Tibial nerve (tissue), 3 donors: ENCODE measurements at regions not wholly inside any gene's neighbourhood (a gene's known extent, or its start where the extent isn't known, plus 50 kb on each side); places are given as distances from the start of the nearest gene placed in this dataset.

Source experiments
- POLR2A ChIP-seq, 2 donors: fragments of 450-650 bp; IDR thresholded peaks; one replicate each; pipeline ENCODE4 v1.6.1; 2017; ENCODE audit warnings: antibody characterized with exemption in 2 of 2, mild to moderate bottlenecking in 2 of 2, moderate library complexity in 2 of 2
- TF ChIP-seq, protein P1 (sequence below), 5 experiments: fragments of 200-600 bp in 3 of 5; fragments of 450-650 bp in 2 of 5; sonication (generic) in 3 of 5; IDR thresholded peaks; one replicate each; pipeline ENCODE4 v1.5.1; 2016 to 2019; ENCODE audit warnings: antibody characterized with exemption in 5 of 5, mild to moderate bottlenecking in 3 of 5, moderate library complexity in 2 of 5

DNA sequence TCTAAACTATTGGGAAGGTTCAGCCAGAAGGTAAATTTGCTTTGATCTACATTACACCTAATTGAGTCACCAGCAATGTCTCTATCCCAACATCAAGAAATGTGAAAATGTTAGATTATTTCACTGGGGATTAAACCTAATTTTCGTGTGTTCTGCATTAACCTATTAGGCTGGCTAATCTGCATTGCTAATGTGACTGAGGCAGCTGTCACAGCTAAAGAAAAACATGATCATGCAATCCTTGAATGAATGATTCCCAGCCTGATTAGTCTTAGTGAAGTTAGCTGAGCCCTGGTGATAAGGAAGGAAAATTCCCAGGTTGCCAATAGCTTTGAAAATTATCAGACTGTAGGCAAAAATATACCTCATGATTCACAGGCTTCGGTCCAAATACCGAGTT lies 135.3 kb downstream of the LINC00237 start:
- TF ChIP-seq POLR2A (IDR thresholded peaks at IDR 0.05) = no peak
- TF ChIP-seq, protein P1, sequence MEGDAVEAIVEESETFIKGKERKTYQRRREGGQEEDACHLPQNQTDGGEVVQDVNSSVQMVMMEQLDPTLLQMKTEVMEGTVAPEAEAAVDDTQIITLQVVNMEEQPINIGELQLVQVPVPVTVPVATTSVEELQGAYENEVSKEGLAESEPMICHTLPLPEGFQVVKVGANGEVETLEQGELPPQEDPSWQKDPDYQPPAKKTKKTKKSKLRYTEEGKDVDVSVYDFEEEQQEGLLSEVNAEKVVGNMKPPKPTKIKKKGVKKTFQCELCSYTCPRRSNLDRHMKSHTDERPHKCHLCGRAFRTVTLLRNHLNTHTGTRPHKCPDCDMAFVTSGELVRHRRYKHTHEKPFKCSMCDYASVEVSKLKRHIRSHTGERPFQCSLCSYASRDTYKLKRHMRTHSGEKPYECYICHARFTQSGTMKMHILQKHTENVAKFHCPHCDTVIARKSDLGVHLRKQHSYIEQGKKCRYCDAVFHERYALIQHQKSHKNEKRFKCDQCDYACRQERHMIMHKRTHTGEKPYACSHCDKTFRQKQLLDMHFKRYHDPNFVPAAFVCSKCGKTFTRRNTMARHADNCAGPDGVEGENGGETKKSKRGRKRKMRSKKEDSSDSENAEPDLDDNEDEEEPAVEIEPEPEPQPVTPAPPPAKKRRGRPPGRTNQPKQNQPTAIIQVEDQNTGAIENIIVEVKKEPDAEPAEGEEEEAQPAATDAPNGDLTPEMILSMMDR (IDR thresholded peaks at IDR 0.05) = no peak
